SK-N-SH (cell line): ENCODE measurements at regions not wholly inside any gene's neighbourhood (a gene's known extent, or its start where the extent isn't known, plus 50 kb on each side); places are given as distances from the start of the nearest gene placed in this dataset.

Experiments
- CTCF ChIA-PET: fragments of 300-600, 350-600 bp; formaldehyde crosslinking; extraction: SDS; loops from one replicate; lab custom pipeline; 2021; lab: Yijun Ruan, JAX
- POLR2A ChIA-PET: fragments of 350-600 bp; sonication (Branson Sonifier 250); formaldehyde crosslinking; extraction: SDS; loops from one replicate; lab custom pipeline; 2020; ENCODE audit warnings: antibody characterized with exemption, inconsistent platforms; lab: Yijun Ruan, JAX
- DNase-seq: peaks from one replicate; pipeline ENCODE4 v3.0.0; 2012
- H2AFZ ChIP-seq: fragments of 200-600 bp; sonication (generic); 2 replicates; pipeline ENCODE4 v1.8.1; 2016; ENCODE audit warnings: antibody characterized with exemption, mild to moderate bottlenecking, low read depth
- H3F3A ChIP-seq: fragments of 200-600 bp; sonication (generic); replicated peaks from 2 replicates; pipeline ENCODE3; 2016; ENCODE audit warnings: antibody characterized with exemption, mild to moderate bottlenecking; ENCODE audit not compliant: insufficient read depth
- H3K27ac ChIP-seq, 2 experiments: fragments of 200-500 bp in 1 of 2; fragments of 200-600 bp in 1 of 2; sonication (Bioruptor generic) in 1 of 2; sonication (generic), shearing (Covaris generic) in 1 of 2; 2 replicates each; pipeline versions ENCODE4 v1.5.1 to v1.6.1; 2014 to 2016; ENCODE audit warnings: low read depth in 2 of 2, inconsistent platforms in 1 of 2, low read length in 1 of 2, mild to moderate bottlenecking in 1 of 2, mixed read lengths in 1 of 2
- H3K27me3 ChIP-seq: fragments of 200-600 bp; sonication (generic), shearing (Covaris generic); 2 replicates; pipeline ENCODE4 v1.6.1; 2016; ENCODE audit warnings: mixed run types; ENCODE audit not compliant: insufficient read depth
- H3K36me3 ChIP-seq, 2 experiments: fragments of 200-500 bp in 1 of 2; fragments of 200-600 bp in 1 of 2; sonication (Bioruptor generic) in 1 of 2; sonication (generic) in 1 of 2; replicated peaks in 1 of 2; 2 replicates each; pipeline versions ENCODE3 to v1.5.1; 2014 to 2016; ENCODE audit warnings: low read length in 1 of 2, mild to moderate bottlenecking in 1 of 2; ENCODE audit not compliant: insufficient read depth in 2 of 2, control insufficient read depth in 1 of 2
- H3K4me1 ChIP-seq, 2 experiments: fragments of 200-500 bp in 1 of 2; fragments of 200-600 bp in 1 of 2; sonication (Bioruptor generic) in 1 of 2; sonication (generic), shearing (Covaris generic) in 1 of 2; 2 replicates each; pipeline versions ENCODE4 v1.5.1 to v1.6.1; 2014 to 2016; ENCODE audit warnings: low read depth in 1 of 2, low read length in 1 of 2, mixed run types in 1 of 2; ENCODE audit not compliant: insufficient read depth in 2 of 2, control insufficient read depth in 1 of 2
- H3K4me2 ChIP-seq: fragments of 200-600 bp; sonication (generic), shearing (Covaris generic); 2 replicates; pipeline ENCODE4 v1.6.1; 2017; ENCODE audit warnings: mixed run types
- H3K4me3 ChIP-seq, 2 experiments: fragments of 200-500 bp in 1 of 2; fragments of 200-600 bp in 1 of 2; sonication (Bioruptor generic) in 1 of 2; sonication (generic), shearing (Covaris generic) in 1 of 2; 2 replicates each; pipeline versions ENCODE4 v1.5.1 to v1.8.1; 2014 to 2016; ENCODE audit warnings: low read depth in 2 of 2, inconsistent platforms in 1 of 2, low read length in 1 of 2, mild to moderate bottlenecking in 1 of 2, mixed read lengths in 1 of 2, moderate library complexity in 1 of 2
- H3K79me2 ChIP-seq: fragments of 200-600 bp; sonication (generic); 2 replicates; pipeline ENCODE4 v1.8.1; 2017; ENCODE audit warnings: mild to moderate bottlenecking; ENCODE audit not compliant: insufficient read depth
- H3K9ac ChIP-seq: fragments of 200-600 bp; sonication (generic); 2 replicates; pipeline ENCODE4 v1.6.1; 2017; ENCODE audit warnings: mixed run types
- H3K9me2 ChIP-seq: fragments of 200-600 bp; sonication (generic); 2 replicates; pipeline ENCODE4 v1.6.1; 2017; ENCODE audit warnings: mixed run types
- H3K9me3 ChIP-seq: fragments of 200-600 bp; sonication (generic); 2 replicates; pipeline ENCODE4 v1.6.1; 2017; ENCODE audit warnings: mixed run types, mild to moderate bottlenecking, moderate library complexity
- H4K20me1 ChIP-seq: fragments of 200-600 bp; sonication (generic); 2 replicates; pipeline ENCODE4 v1.6.1; 2017; ENCODE audit warnings: mild to moderate bottlenecking, mixed run types; ENCODE audit not compliant: insufficient read depth
- CHD2 ChIP-seq: fragments of 150-350 bp; IDR thresholded peaks from 2 replicates; pipeline ENCODE4 v1.6.1; 2018; ENCODE audit warnings: low read length; ENCODE audit not compliant: partially characterized antibody
- EZH2phosphoT487 ChIP-seq: fragments of 200-600 bp; sonication (generic); IDR thresholded peaks from 2 replicates; pipeline ENCODE4 v1.6.1; 2017; ENCODE audit warnings: low read depth, mixed run types, mild to moderate bottlenecking, antibody characterized with exemption, moderate library complexity, borderline replicate concordance
- FOSL2 ChIP-seq: IDR thresholded peaks from 2 replicates; pipeline ENCODE4 v1.4.0; 2012; ENCODE audit warnings: low read depth, mild to moderate bottlenecking, moderate library complexity, borderline replicate concordance
- IRF3 ChIP-seq: fragments of 150-350 bp; IDR thresholded peaks from 2 replicates; pipeline ENCODE4 v1.6.1; 2016; ENCODE audit warnings: mild to moderate bottlenecking, low read depth, low read length
- JUND ChIP-seq: IDR thresholded peaks from 2 replicates; pipeline ENCODE4 v1.4.0; 2012
- MAX ChIP-seq: IDR thresholded peaks from 2 replicates; pipeline ENCODE4 v1.4.0; 2012; ENCODE audit warnings: low read depth
- MXI1 ChIP-seq: IDR thresholded peaks from 2 replicates; pipeline ENCODE4 v1.6.1; 2012; ENCODE audit warnings: mild to moderate bottlenecking, low read depth, low read length, improper control_type of control experiment
- RAD21 ChIP-seq: IDR thresholded peaks from 2 replicates; pipeline ENCODE4 v1.6.1; 2012; ENCODE audit warnings: mild to moderate bottlenecking, low read length
- RFX5 ChIP-seq: IDR thresholded peaks from 2 replicates; pipeline ENCODE4 v1.6.1; 2012; ENCODE audit warnings: mild to moderate bottlenecking, improper control_type of control experiment, low read length
- SIN3A ChIP-seq: IDR thresholded peaks from 2 replicates; pipeline ENCODE4 v1.6.1; 2012; ENCODE audit warnings: low read depth, mild to moderate bottlenecking, low read length, moderate library complexity, borderline replicate concordance
- SMC3 ChIP-seq: IDR thresholded peaks from 2 replicates; pipeline ENCODE4 v1.6.1; 2012; ENCODE audit warnings: low read depth, low read length, improper control_type of control experiment
- TAF1 ChIP-seq: IDR thresholded peaks from 2 replicates; pipeline ENCODE4 v1.6.1; 2012; ENCODE audit warnings: low read depth, mild to moderate bottlenecking, low read length, moderate library complexity, borderline replicate concordance
- TEAD4 ChIP-seq: IDR thresholded peaks from 2 replicates; pipeline ENCODE4 v1.4.0; 2012; ENCODE audit warnings: mild to moderate bottlenecking, borderline replicate concordance; ENCODE audit not compliant: insufficient read depth
- YY1 ChIP-seq: IDR thresholded peaks from 2 replicates; pipeline ENCODE4 v1.4.0; 2012; ENCODE audit warnings: low read depth, mild to moderate bottlenecking
- WGBS: methylation state at CpG from one replicate; pipeline ENCODE4 v1.1.6; 2017; ENCODE audit warnings: low lambda C conversion rate; 5-methylcytosine and 5-hydroxymethylcytosine counted together

GRCh38 chr18:73901151-73901550, 246.5 kb downstream of the FBXO15 start:
- WGBS: 11% methylated on average over 9 of the region's 9 CpGs
- Histone ChIP-seq H3K36me3 (no peaks in the 10 kb centered on the region), H3K9me3 (no peaks in the 10 kb centered on the region; the same call in 1 of the 2 replicates), H3K4me2 (no peak overlapping the region), H3K9ac (no peak overlapping the region), H2AFZ (no peak overlapping the region), H3K27ac (no peak overlapping the region), H4K20me1 (no peaks in the 10 kb centered on the region), H3K4me1 (no peaks in the 10 kb centered on the region), H3K79me2 (no peaks in the 10 kb centered on the region), H3K9me2 (no peaks in the 10 kb centered on the region), H3F3A (no peaks in the 10 kb centered on the region), H3K4me3 (no peak overlapping the region), H3K27me3 (no peaks in the 10 kb centered on the region; the same call in 1 of the 2 replicates)
- no peak for DNase-seq
- ChIA-PET POLR2A (no interaction called here), CTCF (no interaction called here)
- TF ChIP-seq TEAD4: no peak
- no peak for TF ChIP-seq JUND
- no peak for TF ChIP-seq RAD21
- no peak for TF ChIP-seq CHD2
- TF ChIP-seq MAX: no peak
- TF ChIP-seq MXI1: no peak
- no peak for TF ChIP-seq FOSL2
- TF ChIP-seq EZH2phosphoT487: no peak
- TF ChIP-seq RFX5: no peak

DNA sequence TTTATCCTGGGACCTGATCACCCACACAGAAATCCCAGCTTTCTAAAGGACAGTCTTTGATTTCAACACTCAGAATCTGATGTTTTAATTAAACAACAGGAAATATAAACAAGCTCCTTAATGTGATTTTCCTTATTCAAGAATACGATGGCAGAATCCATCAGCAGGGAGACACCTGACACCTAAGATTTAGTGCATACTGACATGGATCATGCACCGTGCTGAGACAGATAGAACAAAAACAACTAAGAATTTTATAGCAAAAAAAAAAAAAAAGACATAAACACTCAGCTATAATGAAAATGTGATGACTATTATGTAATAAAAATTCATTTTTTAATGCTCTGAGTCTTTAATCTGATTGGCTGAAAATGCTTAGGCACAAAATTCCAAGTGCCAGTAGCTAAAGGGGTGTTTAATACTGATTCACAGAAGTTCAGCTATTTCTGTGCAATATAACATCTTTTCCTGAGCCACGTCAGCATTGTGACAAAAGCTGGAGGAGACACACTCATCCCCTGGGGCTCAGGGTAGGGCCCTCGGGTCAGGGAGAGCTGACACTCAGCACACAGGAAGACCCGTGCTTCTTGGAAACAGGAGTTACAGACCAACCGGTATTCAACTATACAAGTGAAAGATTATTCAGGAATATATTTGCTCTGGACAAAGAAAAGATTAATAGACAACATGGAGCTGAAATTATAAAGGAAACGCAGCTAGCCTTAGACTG, 247.4 kb downstream of the FBXO15 start:
- DNase-seq: no peak
- Histone ChIP-seq H3K4me3 (no peak overlapping the region), H3K27ac (no peak overlapping the region), H3K9me2 (no peaks in the 10 kb centered on the region), H3K36me3 (no peaks in the 10 kb centered on the region), H3K4me2 (no peak overlapping the region), H2AFZ (no peak overlapping the region), H3K27me3 (no peaks in the 10 kb centered on the region; the same call in 1 of the 2 replicates), H3F3A (no peaks in the 10 kb centered on the region), H3K9me3 (no peaks in the 10 kb centered on the region; the same call in 1 of the 2 replicates), H3K9ac (no peak overlapping the region), H3K79me2 (no peaks in the 10 kb centered on the region), H4K20me1 (no peaks in the 10 kb centered on the region), H3K4me1 (no peaks in the 10 kb centered on the region)
- ChIA-PET POLR2A (no interaction called here), CTCF (no interaction called here)
- TF ChIP-seq RFX5 (no peak), YY1 (no peak), SIN3A (no peak), TEAD4 (no peak), TAF1 (no peak), SMC3 (no peak), IRF3 (no peak)
- WGBS: 3% methylated on average over 7 of the region's 7 CpGs
